Ishikawa (cell line): ENCODE measurements at regions not wholly inside any gene's neighbourhood (a gene's known extent, or its start where the extent isn't known, plus 50 kb on each side); places are given as distances from the start of the nearest gene placed in this dataset.
A peak's percentile ranks its signal among the peaks of the same experiment; 100 is the strongest.

ENCODE experiments used
- CEBPB ChIP-seq: IDR thresholded peaks from 2 replicates; pipeline ENCODE4 v1.6.1; 2012
- CREB1 ChIP-seq: IDR thresholded peaks from 2 replicates; pipeline ENCODE4 v1.6.1; 2012; ENCODE audit warnings: low read depth
- EGR1 ChIP-seq: IDR thresholded peaks from 2 replicates; pipeline ENCODE4 v1.6.1; 2012
- EP300 ChIP-seq: IDR thresholded peaks from 2 replicates; pipeline ENCODE4 v1.6.1; 2012; ENCODE audit warnings: borderline replicate concordance
- FOXM1 ChIP-seq: IDR thresholded peaks from 2 replicates; pipeline ENCODE4 v1.6.1; 2012; ENCODE audit warnings: low read depth, borderline replicate concordance
- MAX ChIP-seq: IDR thresholded peaks from 2 replicates; pipeline ENCODE4 v1.6.1; 2012
- NFIC ChIP-seq: IDR thresholded peaks from 2 replicates; pipeline ENCODE4 v1.6.1; 2012
- RAD21 ChIP-seq: IDR thresholded peaks from 2 replicates; pipeline ENCODE4 v1.6.1; 2012; ENCODE audit warnings: low read depth
- TAF1 ChIP-seq: IDR thresholded peaks from 2 replicates; pipeline ENCODE4 v1.6.1; 2012; ENCODE audit warnings: low read depth, mild to moderate bottlenecking
- TCF12 ChIP-seq: IDR thresholded peaks from 2 replicates; pipeline ENCODE4 v1.6.1; 2012; ENCODE audit warnings: low read depth
- TEAD4 ChIP-seq: IDR thresholded peaks from 2 replicates; pipeline ENCODE4 v1.6.1; 2012
- USF1 ChIP-seq: IDR thresholded peaks from 2 replicates; pipeline ENCODE4 v1.6.1; 2012
- YY1 ChIP-seq: IDR thresholded peaks from 2 replicates; pipeline ENCODE4 v1.6.1; 2012; ENCODE audit warnings: low read depth
- ZBTB7A ChIP-seq: IDR thresholded peaks from 2 replicates; pipeline ENCODE4 v1.6.1; 2012; ENCODE audit warnings: low read depth
- TF ChIP-seq, protein P1 (sequence below): IDR thresholded peaks from 2 replicates; pipeline ENCODE4 v1.6.1; 2012; ENCODE audit warnings: low read depth, mild to moderate bottlenecking

GRCh38 chr6:88236612-88237360 is 70.6 kb upstream of the CNR1 start:
- no peak for TF ChIP-seq CEBPB
- TF ChIP-seq TCF12, result no peak
- TF ChIP-seq NFIC, result no peak
- no peak for TF ChIP-seq USF1
- TF ChIP-seq, protein P1, sequence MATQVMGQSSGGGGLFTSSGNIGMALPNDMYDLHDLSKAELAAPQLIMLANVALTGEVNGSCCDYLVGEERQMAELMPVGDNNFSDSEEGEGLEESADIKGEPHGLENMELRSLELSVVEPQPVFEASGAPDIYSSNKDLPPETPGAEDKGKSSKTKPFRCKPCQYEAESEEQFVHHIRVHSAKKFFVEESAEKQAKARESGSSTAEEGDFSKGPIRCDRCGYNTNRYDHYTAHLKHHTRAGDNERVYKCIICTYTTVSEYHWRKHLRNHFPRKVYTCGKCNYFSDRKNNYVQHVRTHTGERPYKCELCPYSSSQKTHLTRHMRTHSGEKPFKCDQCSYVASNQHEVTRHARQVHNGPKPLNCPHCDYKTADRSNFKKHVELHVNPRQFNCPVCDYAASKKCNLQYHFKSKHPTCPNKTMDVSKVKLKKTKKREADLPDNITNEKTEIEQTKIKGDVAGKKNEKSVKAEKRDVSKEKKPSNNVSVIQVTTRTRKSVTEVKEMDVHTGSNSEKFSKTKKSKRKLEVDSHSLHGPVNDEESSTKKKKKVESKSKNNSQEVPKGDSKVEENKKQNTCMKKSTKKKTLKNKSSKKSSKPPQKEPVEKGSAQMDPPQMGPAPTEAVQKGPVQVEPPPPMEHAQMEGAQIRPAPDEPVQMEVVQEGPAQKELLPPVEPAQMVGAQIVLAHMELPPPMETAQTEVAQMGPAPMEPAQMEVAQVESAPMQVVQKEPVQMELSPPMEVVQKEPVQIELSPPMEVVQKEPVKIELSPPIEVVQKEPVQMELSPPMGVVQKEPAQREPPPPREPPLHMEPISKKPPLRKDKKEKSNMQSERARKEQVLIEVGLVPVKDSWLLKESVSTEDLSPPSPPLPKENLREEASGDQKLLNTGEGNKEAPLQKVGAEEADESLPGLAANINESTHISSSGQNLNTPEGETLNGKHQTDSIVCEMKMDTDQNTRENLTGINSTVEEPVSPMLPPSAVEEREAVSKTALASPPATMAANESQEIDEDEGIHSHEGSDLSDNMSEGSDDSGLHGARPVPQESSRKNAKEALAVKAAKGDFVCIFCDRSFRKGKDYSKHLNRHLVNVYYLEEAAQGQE, result no peak
- TF ChIP-seq CREB1, result no peak
- TF ChIP-seq YY1, result no peak
- TF ChIP-seq RAD21, result no peak
- TF ChIP-seq TAF1, result no peak
- TF ChIP-seq ZBTB7A, result no peak
- no peak for TF ChIP-seq TEAD4
- TF ChIP-seq EP300, result no peak
- TF ChIP-seq FOXM1, result no peak
- TF ChIP-seq MAX, result no peak

- TF ChIP-seq EP300 (no peak), MAX (no peak), TCF12 (no peak), CREB1 (no peak), ZBTB7A (no peak), RAD21 (no peak), FOXM1 (no peak), YY1 (no peak), TEAD4 (no peak)
- TF ChIP-seq, protein P1, result no peak
These were observed 66.6 kb upstream of the CNR1 start for GRCh38 chr6:88232753-88233152.

DNA sequence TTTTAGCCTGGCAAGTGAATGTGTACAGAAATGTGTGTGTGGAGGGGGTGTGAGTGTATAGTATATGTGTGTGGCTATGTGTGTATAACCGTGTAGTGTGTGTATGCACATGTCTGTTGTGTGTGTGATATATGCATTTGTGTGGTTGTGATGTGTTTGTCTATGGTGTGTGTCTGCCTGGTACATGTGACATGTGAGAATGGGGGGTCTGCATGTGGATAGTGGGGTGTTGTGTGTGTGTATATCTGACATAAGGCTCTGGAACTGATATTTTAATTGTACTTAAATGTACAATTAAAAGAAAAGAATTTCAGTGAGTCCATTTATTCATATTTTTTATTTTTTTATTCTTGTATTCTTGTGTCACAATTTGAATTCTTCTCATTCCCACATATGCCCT is 57.2 kb upstream of the CNR1 start:
- TF ChIP-seq FOXM1, result no peak
- TF ChIP-seq EGR1, result no peak
- no peak for TF ChIP-seq TAF1
- no peak for TF ChIP-seq NFIC
- no peak for TF ChIP-seq CEBPB
- TF ChIP-seq USF1, result no peak
- no peak for TF ChIP-seq YY1
- TF ChIP-seq, protein P1, result no peak
- TF ChIP-seq MAX, result no peak

- TF ChIP-seq CREB1, result no peak
- TF ChIP-seq, protein P1, result peak; percentile 97
These were observed 54.3 kb upstream of the CNR1 start for GRCh38 chr6:88220493-88220892.
